ENCODE measurements at regions not wholly inside any gene's neighbourhood (a gene's known extent, or its start where the extent isn't known, plus 50 kb on each side); places are given as distances from the start of the nearest gene placed in this dataset.

- DNase-seq (ENCODE audit: low spot score): no peak
- no peak for TF ChIP-seq CTCF (IDR thresholded peaks at IDR 0.05; ENCODE audit: extremely low read depth, missing control alignments)
These were observed 256.8 kb upstream of the IRX4 start for GRCh38 chr5:2139478-2139877.

DNA sequence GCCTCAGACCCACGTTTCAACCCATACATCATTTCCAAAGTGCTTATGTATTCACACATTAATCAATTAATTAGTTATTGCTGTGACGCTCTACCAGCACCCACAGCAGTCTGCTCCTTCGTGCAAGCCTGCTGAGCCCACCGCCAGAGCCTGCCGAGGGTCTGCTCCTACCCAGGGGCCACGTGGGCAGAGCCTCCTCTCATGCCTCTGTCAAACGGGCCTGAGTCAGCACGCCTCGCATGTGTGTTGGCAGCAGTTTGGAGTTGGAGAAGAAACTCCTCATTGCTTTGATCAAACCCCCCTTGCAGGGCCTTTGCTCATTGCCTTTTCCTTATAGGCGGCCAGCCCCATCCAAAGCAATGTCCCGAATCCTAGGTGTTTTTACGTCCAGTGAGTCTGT lies 256.2 kb upstream of the IRX4 start:
- TF ChIP-seq CTCF (IDR thresholded peaks at IDR 0.05; ENCODE audit: extremely low read depth, missing control alignments): no peak
- no peak for DNase-seq (ENCODE audit: low spot score)

DNA sequence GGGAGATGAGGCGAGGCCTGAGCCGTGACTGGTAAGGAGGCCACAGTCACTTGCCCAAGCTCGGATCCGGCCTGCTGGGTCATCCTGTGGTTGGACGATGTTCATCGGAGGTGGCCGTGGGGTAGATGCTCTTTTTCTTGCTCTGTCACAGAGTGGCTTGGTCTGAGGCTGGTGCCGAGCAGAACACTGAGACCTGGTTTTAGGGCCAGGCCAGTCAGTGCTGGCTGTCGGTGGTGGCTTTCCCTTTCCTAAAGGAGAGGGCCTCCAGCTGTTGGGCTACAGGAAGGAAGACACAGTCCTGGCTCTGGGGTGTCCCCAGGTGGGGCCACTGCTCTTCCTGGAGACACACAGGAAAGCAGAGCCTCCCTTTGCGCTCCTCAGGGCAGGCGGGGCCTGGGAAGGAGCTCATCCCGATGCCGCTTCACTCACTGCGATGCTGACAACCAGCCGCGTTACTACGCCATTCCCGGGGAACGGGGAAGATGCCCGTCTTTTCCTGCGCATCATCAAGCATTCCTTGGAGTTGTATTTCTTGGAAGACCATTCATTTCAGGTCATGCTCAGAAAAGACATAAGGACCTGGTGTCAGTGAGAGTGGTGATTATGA lies 254.8 kb upstream of the IRX4 start:
- no peak for DNase-seq (ENCODE audit: low spot score)
- no peak for TF ChIP-seq CTCF (IDR thresholded peaks at IDR 0.05; ENCODE audit: extremely low read depth, missing control alignments)

DNA sequence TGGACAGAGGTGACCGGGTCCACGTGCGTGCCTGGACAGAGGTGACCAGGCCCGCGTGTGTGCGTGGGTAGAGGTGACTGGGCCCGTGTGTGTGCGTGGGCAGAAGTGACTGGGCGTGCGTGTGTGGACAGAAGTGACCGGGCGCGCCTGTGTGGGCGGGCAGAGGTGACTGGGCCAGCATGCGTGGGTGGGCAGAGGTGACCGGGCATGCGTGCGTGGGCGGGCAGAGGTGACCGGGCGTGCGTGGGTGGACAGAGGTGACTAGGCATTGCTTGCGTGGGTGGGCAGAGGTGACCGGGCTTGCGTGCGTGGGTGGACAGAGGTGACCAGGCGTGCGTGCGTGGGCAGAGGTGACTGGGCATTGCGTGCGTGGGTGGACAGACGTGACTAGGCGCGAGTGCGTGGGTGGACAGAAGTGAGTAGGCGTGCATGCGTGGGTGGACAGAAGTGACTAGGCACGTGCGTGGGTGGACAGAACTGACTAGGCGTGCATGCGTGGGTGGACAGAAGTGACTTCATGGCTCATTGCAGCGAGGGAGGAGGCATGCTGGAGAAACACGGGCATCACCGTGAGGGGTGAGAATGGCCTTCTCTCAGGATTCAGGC lies 254.1 kb upstream of the IRX4 start:
- TF ChIP-seq CTCF (IDR thresholded peaks at IDR 0.05; ENCODE audit: extremely low read depth, missing control alignments): no peak
- no peak for DNase-seq (ENCODE audit: low spot score)

DNA sequence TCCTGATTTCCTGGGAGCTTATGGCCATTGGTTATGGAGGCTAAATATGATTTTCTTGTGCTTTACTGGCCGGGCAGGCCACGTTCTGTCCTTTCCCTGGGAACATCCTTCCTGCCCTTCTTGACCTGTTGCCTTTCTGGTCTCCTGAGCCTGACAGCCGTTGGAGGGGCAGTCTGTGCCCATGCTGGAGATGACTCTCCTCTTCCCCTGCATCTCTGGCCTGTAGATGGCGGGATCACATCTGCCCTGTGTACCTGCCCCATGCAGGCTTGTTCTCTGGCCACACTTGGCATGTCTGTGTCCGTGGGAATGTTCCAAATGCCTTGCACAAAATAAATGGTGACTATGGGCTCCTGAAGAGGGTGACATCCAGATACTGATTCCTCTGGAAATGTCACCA lies 253.1 kb upstream of the IRX4 start:
- DNase-seq (ENCODE audit: low spot score): no peak
- no peak for TF ChIP-seq CTCF (IDR thresholded peaks at IDR 0.05; ENCODE audit: extremely low read depth, missing control alignments)

- no peak for TF ChIP-seq CTCF (IDR thresholded peaks at IDR 0.05; ENCODE audit: extremely low read depth, missing control alignments)
- no peak for DNase-seq (ENCODE audit: low spot score)
These were observed 252.6 kb upstream of the IRX4 start for GRCh38 chr5:2135354-2135753.

GRCh38 chr5:2134543-2135292 lies 252.0 kb upstream of the IRX4 start:
- no peak for DNase-seq (ENCODE audit: low spot score)

More at GRCh38 chr5:2134543-2135292, 252.0 kb upstream of the IRX4 start:
- TF ChIP-seq CTCF (IDR thresholded peaks at IDR 0.05; ENCODE audit: extremely low read depth, missing control alignments): no peak

Measured in GM20000 (cell line).